IMR-90 (cell line): ENCODE measurements at regions not wholly inside any gene's neighbourhood (a gene's known extent, or its start where the extent isn't known, plus 50 kb on each side); places are given as distances from the start of the nearest gene placed in this dataset.

Source experiments
- BHLHE40 ChIP-seq: fragments of 150-350 bp; IDR thresholded peaks from 2 replicates; pipeline ENCODE4 v1.6.1; 2016; ENCODE audit warnings: mild to moderate bottlenecking, low read depth, low read length
- CEBPB ChIP-seq: IDR thresholded peaks from 2 replicates; pipeline ENCODE4 v1.6.1; 2012; ENCODE audit warnings: low read depth, low read length, improper control_type of control experiment
- TF ChIP-seq, protein P1 (sequence below): conservative IDR thresholded peaks from 2 replicates; pipeline ENCODE4 v1.5.1; 2012; ENCODE audit warnings: mild to moderate bottlenecking, low read depth, low read length, improper control_type of control experiment

DNA sequence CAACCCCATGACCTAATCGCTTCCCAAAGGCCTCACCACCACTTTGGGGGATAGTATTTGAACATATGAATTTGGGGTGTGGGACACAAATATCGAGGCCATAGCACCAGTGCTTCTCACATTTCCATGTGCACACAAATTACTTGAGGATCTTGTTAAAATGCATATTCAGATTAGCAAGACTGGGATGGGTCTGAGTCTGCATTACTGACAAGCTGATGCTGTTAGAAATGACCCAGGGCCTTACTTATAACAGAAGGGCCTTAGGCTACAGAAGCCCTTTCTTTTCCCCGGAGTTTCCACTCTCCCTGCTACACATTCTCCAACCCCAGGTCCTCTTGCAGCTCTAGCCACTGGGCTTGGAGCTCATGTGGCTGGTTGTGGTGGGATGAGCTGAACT, 141.5 kb upstream of the LRFN2 start:
- TF ChIP-seq, protein P1, sequence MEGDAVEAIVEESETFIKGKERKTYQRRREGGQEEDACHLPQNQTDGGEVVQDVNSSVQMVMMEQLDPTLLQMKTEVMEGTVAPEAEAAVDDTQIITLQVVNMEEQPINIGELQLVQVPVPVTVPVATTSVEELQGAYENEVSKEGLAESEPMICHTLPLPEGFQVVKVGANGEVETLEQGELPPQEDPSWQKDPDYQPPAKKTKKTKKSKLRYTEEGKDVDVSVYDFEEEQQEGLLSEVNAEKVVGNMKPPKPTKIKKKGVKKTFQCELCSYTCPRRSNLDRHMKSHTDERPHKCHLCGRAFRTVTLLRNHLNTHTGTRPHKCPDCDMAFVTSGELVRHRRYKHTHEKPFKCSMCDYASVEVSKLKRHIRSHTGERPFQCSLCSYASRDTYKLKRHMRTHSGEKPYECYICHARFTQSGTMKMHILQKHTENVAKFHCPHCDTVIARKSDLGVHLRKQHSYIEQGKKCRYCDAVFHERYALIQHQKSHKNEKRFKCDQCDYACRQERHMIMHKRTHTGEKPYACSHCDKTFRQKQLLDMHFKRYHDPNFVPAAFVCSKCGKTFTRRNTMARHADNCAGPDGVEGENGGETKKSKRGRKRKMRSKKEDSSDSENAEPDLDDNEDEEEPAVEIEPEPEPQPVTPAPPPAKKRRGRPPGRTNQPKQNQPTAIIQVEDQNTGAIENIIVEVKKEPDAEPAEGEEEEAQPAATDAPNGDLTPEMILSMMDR: no peak
- TF ChIP-seq BHLHE40: no peak
- no peak for TF ChIP-seq CEBPB
